ENCODE measurements at regions not wholly inside any gene's neighbourhood (a gene's known extent, or its start where the extent isn't known, plus 50 kb on each side); places are given as distances from the start of the nearest gene placed in this dataset.

- DNase-seq (ENCODE audit: insufficient read length, low spot score): no peak
- no peak for TF ChIP-seq POLR2A (IDR thresholded peaks at IDR 0.05; ENCODE audit: low read depth, low read length)
- no peak for FAIRE-seq
Observed at GRCh38 chr13:75076476-75076875, 405.5 kb downstream of the TBC1D4 start.

GRCh38 chr13:75073786-75074185, 408.2 kb downstream of the TBC1D4 start:
- DNase-seq (ENCODE audit: insufficient read length, low spot score) (no peak), FAIRE-seq (no peak)
- no peak for TF ChIP-seq POLR2A (IDR thresholded peaks at IDR 0.05; ENCODE audit: low read depth, low read length)

- no peak for FAIRE-seq
- no peak for TF ChIP-seq POLR2A (IDR thresholded peaks at IDR 0.05; ENCODE audit: low read depth, low read length)
- DNase-seq (ENCODE audit: insufficient read length, low spot score): no peak
Observed at GRCh38 chr13:75072891-75073290, 409.1 kb downstream of the TBC1D4 start.

GRCh38 chr13:75072368-75072767, 409.6 kb downstream of the TBC1D4 start:
- TF ChIP-seq POLR2A (IDR thresholded peaks at IDR 0.05; ENCODE audit: low read depth, low read length): no peak
- FAIRE-seq (no peak), DNase-seq (ENCODE audit: insufficient read length, low spot score) (no peak)

GRCh38 chr13:75071796-75072195, 410.2 kb downstream of the TBC1D4 start:
- FAIRE-seq: no peak
- no peak for TF ChIP-seq POLR2A (IDR thresholded peaks at IDR 0.05; ENCODE audit: low read depth, low read length)
- no peak for DNase-seq (ENCODE audit: insufficient read length, low spot score)

- FAIRE-seq (no peak), DNase-seq (ENCODE audit: insufficient read length, low spot score) (no peak)
- no peak for TF ChIP-seq POLR2A (IDR thresholded peaks at IDR 0.05; ENCODE audit: low read depth, low read length)
Observed at GRCh38 chr13:75071395-75071794, 410.6 kb downstream of the TBC1D4 start.

GRCh38 chr13:75061909-75062308, 420.1 kb downstream of the TBC1D4 start:
- TF ChIP-seq POLR2A (IDR thresholded peaks at IDR 0.05; ENCODE audit: low read depth, low read length): no peak
- DNase-seq (ENCODE audit: insufficient read length, low spot score) (no peak), FAIRE-seq (no peak)

GRCh38 chr13:75055296-75055695, 426.7 kb downstream of the TBC1D4 start:
- TF ChIP-seq POLR2A (IDR thresholded peaks at IDR 0.05; ENCODE audit: low read depth, low read length): no peak
- DNase-seq (ENCODE audit: insufficient read length, low spot score) (no peak), FAIRE-seq (no peak)

- TF ChIP-seq POLR2A (IDR thresholded peaks at IDR 0.05; ENCODE audit: low read depth, low read length): no peak
- DNase-seq (ENCODE audit: insufficient read length, low spot score) (no peak), FAIRE-seq (no peak)
Observed at GRCh38 chr13:75052616-75053015, 429.4 kb downstream of the TBC1D4 start.

- no peak for TF ChIP-seq POLR2A (IDR thresholded peaks at IDR 0.05; ENCODE audit: low read depth, low read length)
- FAIRE-seq: no peak
Observed at GRCh38 chr13:75050419-75051046, 431.4 kb downstream of the TBC1D4 start.

GRCh38 chr13:75049735-75050335, 432.1 kb downstream of the TBC1D4 start:
- TF ChIP-seq POLR2A (IDR thresholded peaks at IDR 0.05; ENCODE audit: low read depth, low read length): no peak
- FAIRE-seq (no peak), DNase-seq (ENCODE audit: insufficient read length, low spot score) (no peak)

More at GRCh38 chr13:75050419-75051046, 431.4 kb downstream of the TBC1D4 start:
- DNase-seq (ENCODE audit: insufficient read length, low spot score): no peak

- FAIRE-seq (no peak), DNase-seq (ENCODE audit: insufficient read length, low spot score) (no peak)
- no peak for TF ChIP-seq POLR2A (IDR thresholded peaks at IDR 0.05; ENCODE audit: low read depth, low read length)
Observed at GRCh38 chr13:75042807-75043206, 439.2 kb downstream of the TBC1D4 start.

GRCh38 chr13:75038393-75039113, 443.4 kb downstream of the TBC1D4 start:
- no peak for TF ChIP-seq POLR2A (IDR thresholded peaks at IDR 0.05; ENCODE audit: low read depth, low read length)
- FAIRE-seq: no peak
- no peak for DNase-seq (ENCODE audit: insufficient read length, low spot score)

GRCh38 chr13:75025956-75026355, 456.0 kb downstream of the TBC1D4 start:
- FAIRE-seq: no peak
- no peak for DNase-seq (ENCODE audit: insufficient read length, low spot score)

GRCh38 chr13:75024602-75025001, 457.4 kb downstream of the TBC1D4 start:
- DNase-seq (ENCODE audit: insufficient read length, low spot score) (no peak), FAIRE-seq (no peak)
- no peak for TF ChIP-seq POLR2A (IDR thresholded peaks at IDR 0.05; ENCODE audit: low read depth, low read length)

More at GRCh38 chr13:75025956-75026355, 456.0 kb downstream of the TBC1D4 start:
- no peak for TF ChIP-seq POLR2A (IDR thresholded peaks at IDR 0.05; ENCODE audit: low read depth, low read length)
